Duodenal mucosa (tissue), 2 donors: ENCODE measurements at regions not wholly inside any gene's neighbourhood (a gene's known extent, or its start where the extent isn't known, plus 50 kb on each side); places are given as distances from the start of the nearest gene placed in this dataset.

ENCODE experiments used
- H3K27ac ChIP-seq: one replicate; pipeline ENCODE4 v1.7.0; 2013; ENCODE audit warnings: low read depth, low read length
- H3K27me3 ChIP-seq, 2 donors: one replicate each; pipeline ENCODE4 v1.7.0; 2013; ENCODE audit warnings: low read length in 2 of 2, control low read depth in 1 of 2; ENCODE audit not compliant: insufficient read depth in 2 of 2, control insufficient read depth in 1 of 2
- H3K36me3 ChIP-seq, 2 donors: one replicate each; pipeline ENCODE4 v1.7.0; 2013; ENCODE audit warnings: low read length in 2 of 2, control low read depth in 1 of 2; ENCODE audit not compliant: insufficient read depth in 2 of 2, control insufficient read depth in 1 of 2
- H3K4me1 ChIP-seq, 2 donors: one replicate each; pipeline ENCODE4 v1.7.0; 2013; ENCODE audit warnings: low read length in 2 of 2, control low read depth in 1 of 2; ENCODE audit not compliant: insufficient read depth in 2 of 2, control insufficient read depth in 1 of 2
- H3K4me3 ChIP-seq, 2 donors: one replicate each; pipeline ENCODE4 v1.7.0; 2013; ENCODE audit warnings: low read length in 2 of 2, low read depth in 1 of 2
- H3K9ac ChIP-seq, 2 donors: one replicate each; pipeline ENCODE4 v1.7.0; 2013; ENCODE audit warnings: low read length in 2 of 2, low read depth in 1 of 2
- H3K9me3 ChIP-seq, 2 donors: one replicate each; pipeline ENCODE4 v1.7.0; 2013; ENCODE audit warnings: low read length in 2 of 2, control low read depth in 1 of 2; ENCODE audit not compliant: control insufficient read depth in 1 of 2

DNA sequence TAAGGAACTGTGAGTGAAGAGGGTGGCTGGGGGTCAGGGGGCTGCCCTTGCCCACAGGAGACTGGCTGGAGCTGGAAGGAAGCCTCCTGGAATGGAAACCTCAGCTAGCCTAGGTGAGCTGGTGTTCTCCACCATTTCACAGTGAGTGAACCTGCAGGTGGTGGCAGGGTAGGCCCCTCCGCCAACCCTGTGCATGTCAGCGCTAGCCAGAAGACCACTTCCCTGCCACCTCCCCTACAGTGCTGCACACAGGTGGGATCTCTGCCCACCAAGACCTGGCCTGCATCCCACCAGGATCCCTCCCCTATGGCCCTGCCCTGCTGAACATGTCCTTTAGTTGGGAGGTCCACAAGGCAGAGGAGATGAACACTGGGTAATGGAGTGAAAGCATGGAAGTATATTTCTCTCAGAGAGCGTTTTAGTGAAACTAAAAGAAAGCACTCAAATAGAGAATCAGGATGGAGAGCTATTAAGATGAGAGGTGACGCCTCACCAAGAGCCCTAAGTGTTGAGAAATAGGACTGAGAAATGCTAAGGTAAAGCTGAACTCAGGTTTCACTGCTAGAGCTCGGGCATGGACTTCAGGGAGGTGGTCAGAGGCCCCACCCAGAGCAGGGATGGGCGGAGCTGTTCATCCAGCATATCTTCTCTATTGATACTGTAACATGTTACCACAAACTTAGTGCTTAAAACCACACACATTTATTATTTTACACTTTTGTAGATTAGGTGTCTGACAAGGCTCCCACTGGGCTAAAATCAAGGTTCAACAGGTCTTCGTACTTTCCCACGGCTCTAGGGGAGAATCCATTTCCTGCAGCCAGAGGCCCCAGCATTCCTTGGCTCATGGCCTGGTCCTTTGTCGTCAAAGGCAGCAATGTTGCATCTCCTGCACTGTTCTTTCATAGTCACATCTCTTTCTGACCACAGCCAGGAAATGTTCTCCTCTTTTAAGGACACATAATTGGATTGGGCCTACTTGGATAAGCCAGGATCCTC is 83.2 kb downstream of the DIRAS2 start:
- H3K36me3 ChIP-seq: no peaks in the 10 kb centered on the region
- H3K9me3 ChIP-seq: no peaks in the 10 kb centered on the region
- H3K27me3 ChIP-seq: no peaks in the 10 kb centered on the region
- no peak overlapping the region for H3K9ac ChIP-seq
- no peak overlapping the region for H3K4me3 ChIP-seq
- H3K4me1 ChIP-seq: no peaks in the 10 kb centered on the region
- no peak overlapping the region for H3K27ac ChIP-seq
